ENCODE measurements at regions not wholly inside any gene's neighbourhood (a gene's known extent, or its start where the extent isn't known, plus 50 kb on each side); places are given as distances from the start of the nearest gene placed in this dataset.

- DNase-seq: no peak
Observed at GRCh38 chr14:53807108-53807507, 149.5 kb downstream of the BMP4 start.

- no peak for DNase-seq
Observed at GRCh38 chr14:53796734-53797133, 159.9 kb downstream of the BMP4 start.

DNA sequence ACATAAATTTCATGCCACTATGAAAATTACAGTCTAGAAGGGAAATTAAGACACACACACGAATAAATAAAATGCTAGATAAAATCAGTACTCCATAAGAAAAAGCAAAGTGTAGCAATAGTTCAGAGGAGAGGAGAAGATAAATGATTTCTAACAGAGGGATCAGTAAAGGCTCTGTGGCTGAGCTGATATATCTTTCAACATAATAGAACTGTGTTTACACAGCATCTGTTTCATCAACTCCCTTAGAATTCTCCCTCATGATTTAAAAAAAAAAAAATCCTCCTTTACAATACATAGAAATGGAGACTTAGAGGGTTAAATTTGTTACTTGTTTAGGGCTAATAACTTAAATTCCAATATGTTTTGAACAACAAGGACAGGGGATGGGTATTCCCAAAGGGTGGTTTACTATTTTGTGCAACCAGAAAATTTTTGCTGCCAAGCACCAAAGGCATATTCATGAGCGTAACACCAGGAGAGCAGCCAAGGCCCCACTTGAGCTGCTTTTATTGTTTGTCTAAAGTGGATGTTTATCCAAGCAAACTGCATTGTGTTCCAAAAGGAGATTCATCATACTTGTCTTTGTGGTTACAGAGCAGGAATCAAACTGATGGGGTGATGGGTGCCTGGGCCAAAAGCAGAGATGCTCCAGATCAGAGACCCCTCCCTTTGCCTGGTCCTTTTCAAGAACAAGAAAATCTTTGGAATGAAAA, 162.7 kb downstream of the BMP4 start:
- peak; percentile 32 to 57 for DNase-seq

- no peak for DNase-seq
Observed at GRCh38 chr14:53792909-53793308, 163.7 kb downstream of the BMP4 start.

- no peak for DNase-seq
Observed at GRCh38 chr14:53790731-53791500, 165.7 kb downstream of the BMP4 start.

GRCh38 chr14:53788566-53788965, 168.1 kb downstream of the BMP4 start:
- no peak for DNase-seq

GRCh38 chr14:53786045-53786444, 170.6 kb downstream of the BMP4 start:
- DNase-seq: no peak

DNA sequence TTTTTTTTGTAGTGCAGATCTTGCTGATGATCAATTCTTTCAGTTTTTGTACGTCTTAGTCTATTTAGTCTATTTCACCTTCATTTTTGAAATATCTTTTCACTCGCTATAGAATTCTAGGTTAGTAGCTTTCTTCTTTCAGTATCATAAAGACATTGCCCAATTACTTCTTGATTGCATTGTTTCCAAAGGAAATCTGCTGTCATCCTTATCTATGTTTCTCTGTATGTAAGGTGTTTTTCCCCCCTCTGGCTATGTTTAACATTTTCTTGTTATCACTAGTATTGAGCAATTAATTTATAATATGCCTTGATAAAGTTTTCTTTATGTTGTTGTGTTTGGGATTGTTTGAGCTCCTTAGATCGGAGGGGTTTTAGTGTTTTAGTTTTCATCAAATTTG, 171.9 kb downstream of the BMP4 start:
- DNase-seq: no peak

GRCh38 chr14:53783256-53783655, 173.4 kb downstream of the BMP4 start:
- DNase-seq: no peak

GRCh38 chr14:53780051-53780555, 176.5 kb downstream of the BMP4 start:
- no peak for DNase-seq

GRCh38 chr14:53779301-53779700, 177.3 kb downstream of the BMP4 start:
- DNase-seq: no peak

DNA sequence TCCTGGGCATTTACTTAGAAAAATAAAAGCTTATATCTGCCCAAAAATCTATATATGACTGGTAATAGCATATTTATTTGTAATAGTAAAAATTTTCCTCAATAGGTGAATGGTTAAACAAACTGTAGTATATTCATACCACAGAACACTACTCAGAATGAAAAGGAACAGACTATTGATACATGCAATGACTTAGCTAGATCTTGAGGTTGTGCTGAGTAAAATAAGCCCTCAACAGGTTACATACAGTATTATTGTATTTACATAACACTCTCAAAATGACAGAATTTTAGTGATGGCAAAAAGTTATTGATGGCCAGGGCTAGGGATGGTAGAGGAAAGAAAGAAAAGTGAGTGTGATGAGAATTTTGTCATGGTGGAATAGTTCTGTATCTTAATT, 178.4 kb downstream of the BMP4 start:
- no peak for DNase-seq

- DNase-seq: no peak
Observed at GRCh38 chr14:53772936-53773335, 183.7 kb downstream of the BMP4 start.

DNA sequence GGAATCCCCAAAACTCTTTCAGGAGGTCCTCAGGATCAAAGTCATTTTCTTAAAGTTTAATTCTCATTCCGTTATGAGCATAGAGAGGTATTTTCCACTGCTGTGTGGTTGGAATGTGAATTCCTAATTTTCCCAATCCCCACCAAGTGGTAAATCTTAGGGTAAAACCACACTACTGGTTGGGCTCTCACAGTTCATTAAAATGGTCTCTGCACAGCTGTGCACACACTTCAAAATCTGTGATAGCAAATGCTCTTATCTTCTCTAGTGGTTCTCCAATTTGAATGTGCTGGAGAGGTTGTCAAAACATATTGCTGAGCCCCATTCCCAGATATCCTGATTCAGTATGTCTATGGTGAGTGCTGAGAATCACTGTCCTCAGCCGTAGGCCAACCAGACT, 189.1 kb downstream of the BMP4 start:
- no peak for DNase-seq

GRCh38 chr14:53766601-53767000, 190.0 kb downstream of the BMP4 start:
- DNase-seq: no peak

GRCh38 chr14:53766106-53766505, 190.5 kb downstream of the BMP4 start:
- DNase-seq: no peak

DNA sequence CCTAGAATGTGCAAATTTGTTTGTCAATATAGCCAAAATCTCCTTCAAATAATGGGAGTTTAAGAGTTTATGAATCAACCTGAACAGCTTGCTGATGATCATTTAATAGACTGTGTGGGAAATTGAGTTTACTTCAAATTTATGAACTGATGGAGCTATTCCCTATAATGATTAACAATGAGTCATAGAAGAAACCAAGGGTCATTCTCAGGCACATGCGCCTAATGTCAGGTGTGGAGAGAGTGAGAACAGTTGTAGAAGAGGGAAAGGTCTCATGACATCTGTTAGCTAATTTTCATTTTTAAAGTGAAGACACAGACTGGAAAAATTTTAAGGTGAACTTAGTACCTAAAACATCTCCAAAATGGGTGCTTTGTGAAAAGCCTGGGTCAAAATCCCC, 191.8 kb downstream of the BMP4 start:
- DNase-seq: no peak

GRCh38 chr14:53758141-53758540, 198.5 kb downstream of the BMP4 start:
- no peak for DNase-seq

DNA sequence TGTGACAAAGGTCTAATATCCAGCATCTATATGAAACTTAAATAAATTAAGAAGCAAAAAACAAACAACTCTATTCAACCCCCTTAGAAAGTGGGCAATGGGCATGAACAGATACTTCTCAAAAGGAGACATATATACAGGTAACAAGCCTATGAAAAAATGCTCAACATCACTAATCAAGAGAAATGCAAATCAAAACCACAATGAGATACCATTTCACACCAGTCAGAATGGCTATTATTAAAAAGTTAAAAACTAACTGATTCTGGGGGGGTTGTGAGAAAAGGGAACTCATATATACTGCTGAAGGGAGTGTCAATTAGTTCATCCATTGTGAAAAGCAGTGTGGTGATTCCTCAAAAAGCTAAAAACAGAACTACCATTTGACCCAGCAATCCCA, 198.9 kb downstream of the BMP4 start:
- DNase-seq: no peak

GRCh38 chr14:53751650-53752049, 205.0 kb downstream of the BMP4 start:
- DNase-seq: no peak

GRCh38 chr14:53748691-53749090, 207.9 kb downstream of the BMP4 start:
- DNase-seq: no peak

DNA sequence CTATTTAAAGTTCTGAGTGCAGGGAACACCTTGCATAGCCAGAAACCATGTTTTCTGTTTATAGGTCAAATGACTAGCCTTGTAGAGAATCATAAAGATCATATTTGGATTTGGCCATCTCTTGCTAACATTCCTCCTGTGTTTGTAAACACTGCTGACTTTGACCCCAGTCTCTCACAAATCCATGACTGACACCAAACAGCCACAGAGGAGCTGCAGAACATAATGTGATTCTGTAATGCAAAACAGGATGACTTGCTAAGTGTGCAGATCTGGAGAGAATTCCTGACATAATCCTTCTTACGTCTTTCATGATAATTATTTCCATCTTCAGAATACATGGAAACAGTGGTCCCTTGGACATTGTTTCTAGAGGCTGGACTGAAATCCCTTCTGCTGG, 211.8 kb downstream of the BMP4 start:
- DNase-seq: no peak

DNA sequence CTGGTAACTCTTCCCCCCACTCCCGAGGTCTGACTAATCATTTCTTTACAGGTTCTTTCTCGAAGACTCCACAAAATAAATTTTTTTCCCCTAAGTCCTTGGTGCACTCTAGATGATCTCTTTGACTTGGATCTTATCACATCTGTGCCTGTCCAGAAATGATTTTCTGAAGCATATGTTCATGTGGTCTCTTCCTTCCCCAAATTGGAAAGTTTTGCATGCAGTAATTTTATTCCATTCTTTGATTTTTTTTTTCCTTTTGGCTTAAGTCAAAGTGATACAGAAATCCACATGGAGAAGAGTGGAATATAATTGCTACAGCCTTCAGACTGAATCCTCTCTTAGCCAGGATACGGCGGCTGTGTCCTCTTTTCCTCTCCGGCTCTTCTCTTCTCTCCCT, 213.3 kb downstream of the BMP4 start:
- DNase-seq: no peak

DNA sequence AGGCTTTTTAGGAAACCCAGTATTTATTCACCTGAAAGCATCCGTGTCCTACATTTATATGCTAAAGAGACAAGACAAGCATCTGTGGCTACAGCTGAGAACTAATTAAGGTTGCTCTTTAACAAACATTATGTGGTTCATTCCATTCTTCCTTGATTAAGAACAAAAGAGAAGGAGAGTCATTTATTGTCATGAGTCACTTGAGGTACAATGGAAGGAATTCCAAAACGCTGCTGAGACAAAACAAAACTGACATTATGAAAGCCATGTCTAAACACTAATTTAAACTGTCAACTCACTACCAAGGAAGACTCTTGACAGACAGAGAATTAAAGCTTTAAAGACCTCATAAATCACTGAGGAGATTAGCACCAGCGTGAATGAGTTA, 214.4 kb downstream of the BMP4 start:
- no peak for DNase-seq
